HG03097 (cell line): ENCODE measurements at regions not wholly inside any gene's neighbourhood (a gene's known extent, or its start where the extent isn't known, plus 50 kb on each side); places are given as distances from the start of the nearest gene placed in this dataset.

Experiments
- ATAC-seq: cut with Tn5 transposase; IDR thresholded peaks from one replicate; pipeline ENCODE4 v1.9.1; 2021; ENCODE audit not compliant: unreplicated experiment, low FRiP score

- no peak for ATAC-seq
Measured at GRCh38 chr5:93322974-93323860, 257.8 kb downstream of the NR2F1-AS1 start.

GRCh38 chr5:93320920-93321445 lies 260.0 kb downstream of the NR2F1-AS1 start:
- ATAC-seq, result no peak

- no peak for ATAC-seq
Measured at GRCh38 chr5:93313672-93314071, 267.3 kb downstream of the NR2F1-AS1 start.

GRCh38 chr5:93311881-93312280 lies 269.1 kb downstream of the NR2F1-AS1 start:
- ATAC-seq, result no peak

- no peak for ATAC-seq
Measured at GRCh38 chr5:93307557-93307956, 273.5 kb downstream of the NR2F1-AS1 start.

- no peak for ATAC-seq
Measured at GRCh38 chr5:93305984-93306383, 275.0 kb downstream of the NR2F1-AS1 start.

- no peak for ATAC-seq
Measured at GRCh38 chr5:93304456-93305250, 276.4 kb downstream of the NR2F1-AS1 start.

GRCh38 chr5:93303291-93303691 lies 277.7 kb downstream of the NR2F1-AS1 start:
- ATAC-seq, result no peak

GRCh38 chr5:93302711-93303110 lies 278.3 kb downstream of the NR2F1-AS1 start:
- ATAC-seq, result no peak

GRCh38 chr5:93300945-93301344 lies 280.1 kb downstream of the NR2F1-AS1 start:
- no peak for ATAC-seq

- ATAC-seq, result no peak
Measured at GRCh38 chr5:93300309-93300923, 280.6 kb downstream of the NR2F1-AS1 start.

GRCh38 chr5:93299681-93300308 lies 281.2 kb downstream of the NR2F1-AS1 start:
- no peak for ATAC-seq

- no peak for ATAC-seq
Measured at GRCh38 chr5:93297116-93297515, 283.9 kb downstream of the NR2F1-AS1 start.

GRCh38 chr5:93296338-93296737 lies 284.7 kb downstream of the NR2F1-AS1 start:
- ATAC-seq, result no peak

GRCh38 chr5:93294996-93295395 lies 286.0 kb downstream of the NR2F1-AS1 start:
- ATAC-seq, result no peak

GRCh38 chr5:93294199-93294598 lies 286.8 kb downstream of the NR2F1-AS1 start:
- ATAC-seq, result no peak

GRCh38 chr5:93289942-93290341 lies 291.1 kb downstream of the NR2F1-AS1 start:
- no peak for ATAC-seq

- no peak for ATAC-seq
Measured at GRCh38 chr5:93285461-93285860, 295.6 kb downstream of the NR2F1-AS1 start.

- ATAC-seq, result no peak
Measured at GRCh38 chr5:93281980-93282772, 298.8 kb downstream of the NR2F1-AS1 start.

- ATAC-seq, result no peak
Measured at GRCh38 chr5:93280518-93280917, 300.5 kb downstream of the NR2F1-AS1 start.
